H1 (cell line): ENCODE measurements at regions not wholly inside any gene's neighbourhood (a gene's known extent, or its start where the extent isn't known, plus 50 kb on each side); places are given as distances from the start of the nearest gene placed in this dataset.

Experiments
- FOSL1 ChIP-seq: IDR thresholded peaks from 2 replicates; pipeline ENCODE4 v1.6.1; 2011; ENCODE audit warnings: mild to moderate bottlenecking, low read depth, low read length, moderate library complexity; ENCODE audit not compliant: insufficient read depth
- JUN ChIP-seq: IDR thresholded peaks from 2 replicates; pipeline ENCODE4 v1.6.1; 2011; ENCODE audit warnings: low read depth, mild to moderate bottlenecking, improper control_type of control experiment, low read length
- TF ChIP-seq, protein P1 (sequence below): IDR thresholded peaks from 2 replicates; pipeline ENCODE4 v1.6.1; 2012; ENCODE audit warnings: inconsistent platforms

DNA sequence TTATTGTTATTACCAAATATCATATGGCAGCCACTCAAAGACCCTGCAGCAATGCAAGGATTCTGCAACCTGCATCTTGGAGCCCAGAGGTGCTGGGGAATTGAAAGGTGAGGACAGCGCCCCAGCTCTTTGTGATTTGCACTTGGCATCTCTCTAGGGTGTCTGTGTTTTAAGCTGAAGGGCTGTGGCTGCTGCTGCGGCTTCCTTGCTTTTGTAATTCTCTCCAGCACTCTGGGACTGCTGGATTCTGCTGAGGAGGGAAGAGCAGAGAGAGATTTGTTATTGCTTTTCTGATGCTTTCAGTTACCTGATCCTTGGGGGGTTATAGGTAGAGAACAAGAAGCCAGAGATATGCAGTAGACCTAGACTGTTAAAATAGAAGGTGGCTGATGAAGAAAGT is 562.4 kb downstream of the EBF1 start (continued):
- TF ChIP-seq JUN (no peak), FOSL1 (no peak)
- TF ChIP-seq, protein P1, sequence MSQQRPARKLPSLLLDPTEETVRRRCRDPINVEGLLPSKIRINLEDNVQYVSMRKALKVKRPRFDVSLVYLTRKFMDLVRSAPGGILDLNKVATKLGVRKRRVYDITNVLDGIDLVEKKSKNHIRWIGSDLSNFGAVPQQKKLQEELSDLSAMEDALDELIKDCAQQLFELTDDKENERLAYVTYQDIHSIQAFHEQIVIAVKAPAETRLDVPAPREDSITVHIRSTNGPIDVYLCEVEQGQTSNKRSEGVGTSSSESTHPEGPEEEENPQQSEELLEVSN = no peak
